ENCODE measurements at regions not wholly inside any gene's neighbourhood (a gene's known extent, or its start where the extent isn't known, plus 50 kb on each side); places are given as distances from the start of the nearest gene placed in this dataset.

DNA sequence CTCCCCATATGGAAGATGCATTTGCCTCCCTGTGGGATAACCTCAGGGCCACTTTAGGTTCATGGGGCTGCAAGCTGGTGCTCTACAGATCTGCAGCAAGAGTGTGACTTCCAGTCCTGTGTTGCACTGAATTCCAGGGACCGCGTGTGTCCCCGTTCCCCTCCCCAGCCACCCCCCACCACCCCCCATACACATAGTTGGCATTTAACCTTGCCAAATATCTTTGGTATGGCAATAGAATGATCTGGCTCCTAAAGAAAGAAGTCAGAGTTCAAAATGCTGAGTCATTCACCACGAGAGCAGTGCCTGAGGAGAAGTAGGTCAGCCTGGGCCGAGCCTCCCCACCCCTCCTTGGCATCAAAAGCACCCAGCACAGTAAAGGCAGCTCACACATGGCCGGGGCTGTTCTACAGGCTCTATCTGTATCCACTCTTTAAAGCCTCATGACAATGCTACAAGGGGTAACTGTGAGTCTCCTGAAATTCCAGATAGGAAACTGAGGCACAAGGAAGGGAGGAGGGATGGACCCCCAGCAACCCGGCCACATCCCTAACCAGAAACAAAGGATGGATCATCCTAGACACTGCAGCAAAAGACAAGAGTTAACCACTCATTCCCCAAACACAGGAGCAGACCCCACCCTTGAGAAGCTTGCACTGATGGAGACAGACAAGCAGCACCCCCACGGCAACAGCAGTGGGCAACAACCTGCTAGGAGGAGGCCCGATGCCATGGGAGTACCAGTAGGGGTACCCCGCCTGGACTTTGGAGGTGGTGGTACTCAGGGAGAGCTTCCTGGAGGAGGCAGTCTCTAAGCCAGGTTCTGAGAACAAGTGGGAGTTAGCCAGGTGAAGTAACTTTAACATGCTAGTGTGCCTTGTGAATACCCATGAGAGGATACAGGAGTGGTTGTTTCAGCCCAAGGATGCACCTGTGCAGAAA lies 70.3 kb upstream of the NANOS1 start:
- TF ChIP-seq POLR2AphosphoS5 (IDR thresholded peaks at IDR 0.05; ENCODE audit: low read depth, low read length) (no peak), TCF7L2 (IDR thresholded peaks at IDR 0.05; ENCODE audit: borderline replicate concordance, extremely low read depth, insufficient read depth, insufficient read length) (no peak), SIN3A (IDR thresholded peaks at IDR 0.05; ENCODE audit: low read depth) (no peak), ZFX (IDR thresholded peaks at IDR 0.05) (no peak), CEBPB (IDR thresholded peaks at IDR 0.05; ENCODE audit: low read depth) (no peak)
- TF ChIP-seq, protein P1, sequence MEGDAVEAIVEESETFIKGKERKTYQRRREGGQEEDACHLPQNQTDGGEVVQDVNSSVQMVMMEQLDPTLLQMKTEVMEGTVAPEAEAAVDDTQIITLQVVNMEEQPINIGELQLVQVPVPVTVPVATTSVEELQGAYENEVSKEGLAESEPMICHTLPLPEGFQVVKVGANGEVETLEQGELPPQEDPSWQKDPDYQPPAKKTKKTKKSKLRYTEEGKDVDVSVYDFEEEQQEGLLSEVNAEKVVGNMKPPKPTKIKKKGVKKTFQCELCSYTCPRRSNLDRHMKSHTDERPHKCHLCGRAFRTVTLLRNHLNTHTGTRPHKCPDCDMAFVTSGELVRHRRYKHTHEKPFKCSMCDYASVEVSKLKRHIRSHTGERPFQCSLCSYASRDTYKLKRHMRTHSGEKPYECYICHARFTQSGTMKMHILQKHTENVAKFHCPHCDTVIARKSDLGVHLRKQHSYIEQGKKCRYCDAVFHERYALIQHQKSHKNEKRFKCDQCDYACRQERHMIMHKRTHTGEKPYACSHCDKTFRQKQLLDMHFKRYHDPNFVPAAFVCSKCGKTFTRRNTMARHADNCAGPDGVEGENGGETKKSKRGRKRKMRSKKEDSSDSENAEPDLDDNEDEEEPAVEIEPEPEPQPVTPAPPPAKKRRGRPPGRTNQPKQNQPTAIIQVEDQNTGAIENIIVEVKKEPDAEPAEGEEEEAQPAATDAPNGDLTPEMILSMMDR (IDR thresholded peaks at IDR 0.05 in 2 of 3, conservative IDR thresholded peaks at IDR 0.05 in 1 of 3; ENCODE audit: borderline replicate concordance in 1 of 3, insufficient read depth in 1 of 3, low read depth in 2 of 3, low read length in 2 of 3): no peak
- TF ChIP-seq, protein P2, sequence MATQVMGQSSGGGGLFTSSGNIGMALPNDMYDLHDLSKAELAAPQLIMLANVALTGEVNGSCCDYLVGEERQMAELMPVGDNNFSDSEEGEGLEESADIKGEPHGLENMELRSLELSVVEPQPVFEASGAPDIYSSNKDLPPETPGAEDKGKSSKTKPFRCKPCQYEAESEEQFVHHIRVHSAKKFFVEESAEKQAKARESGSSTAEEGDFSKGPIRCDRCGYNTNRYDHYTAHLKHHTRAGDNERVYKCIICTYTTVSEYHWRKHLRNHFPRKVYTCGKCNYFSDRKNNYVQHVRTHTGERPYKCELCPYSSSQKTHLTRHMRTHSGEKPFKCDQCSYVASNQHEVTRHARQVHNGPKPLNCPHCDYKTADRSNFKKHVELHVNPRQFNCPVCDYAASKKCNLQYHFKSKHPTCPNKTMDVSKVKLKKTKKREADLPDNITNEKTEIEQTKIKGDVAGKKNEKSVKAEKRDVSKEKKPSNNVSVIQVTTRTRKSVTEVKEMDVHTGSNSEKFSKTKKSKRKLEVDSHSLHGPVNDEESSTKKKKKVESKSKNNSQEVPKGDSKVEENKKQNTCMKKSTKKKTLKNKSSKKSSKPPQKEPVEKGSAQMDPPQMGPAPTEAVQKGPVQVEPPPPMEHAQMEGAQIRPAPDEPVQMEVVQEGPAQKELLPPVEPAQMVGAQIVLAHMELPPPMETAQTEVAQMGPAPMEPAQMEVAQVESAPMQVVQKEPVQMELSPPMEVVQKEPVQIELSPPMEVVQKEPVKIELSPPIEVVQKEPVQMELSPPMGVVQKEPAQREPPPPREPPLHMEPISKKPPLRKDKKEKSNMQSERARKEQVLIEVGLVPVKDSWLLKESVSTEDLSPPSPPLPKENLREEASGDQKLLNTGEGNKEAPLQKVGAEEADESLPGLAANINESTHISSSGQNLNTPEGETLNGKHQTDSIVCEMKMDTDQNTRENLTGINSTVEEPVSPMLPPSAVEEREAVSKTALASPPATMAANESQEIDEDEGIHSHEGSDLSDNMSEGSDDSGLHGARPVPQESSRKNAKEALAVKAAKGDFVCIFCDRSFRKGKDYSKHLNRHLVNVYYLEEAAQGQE (IDR thresholded peaks at IDR 0.05; ENCODE audit: low read depth): no peak
- no peak overlapping the region for H3K9ac ChIP-seq (ENCODE audit: low read length)
- no peak for DNase-seq (ENCODE audit: low read depth, low spot score)
- ChIA-PET CTCF (no interaction called here), POLR2A (no interaction called here), RAD21 (ENCODE audit: low non-redundant PET in 1 of 2, low total read pairs in 2 of 2, uncharacterized antibody in 2 of 2, unreplicated experiment in 2 of 2) (no interaction called here)
- intact Hi-C loops (cut with micrococcal nuclease): no loop called here
- no peaks in the 10 kb centered on the region for H3K36me3 ChIP-seq (ENCODE audit: control insufficient read depth in 1 of 2, insufficient read depth in 2 of 2, low read length in 2 of 2)
- no peak overlapping the region for H3K4me3 ChIP-seq (replicated peaks in 1 of 2; ENCODE audit: low read depth in 1 of 2, low read length in 2 of 2)
- H3K9me3 ChIP-seq (ENCODE audit: control insufficient read depth in 1 of 2, insufficient read depth in 1 of 2, low read depth in 1 of 2, low read length in 2 of 2): no peaks in the 10 kb centered on the region
- H3K27ac ChIP-seq (ENCODE audit: low read depth, low read length): no peak overlapping the region
- H4K20me1 ChIP-seq (ENCODE audit: insufficient read depth): no peaks in the 10 kb centered on the region
- peak overlapping the region; percentile 47 for H3K4me2 ChIP-seq (ENCODE audit: low read length)
- ATAC-seq: peak; percentile 61
- H2AFZ ChIP-seq (ENCODE audit: low read depth, low read length, poor library complexity, severe bottlenecking): no peak overlapping the region
- no peaks in the 10 kb centered on the region for H3K27me3 ChIP-seq (ENCODE audit: insufficient read depth, low read length)
- no peaks in the 10 kb centered on the region for H3K79me2 ChIP-seq (ENCODE audit: insufficient read depth, low read length)
- H3K4me1 ChIP-seq (ENCODE audit: control insufficient read depth in 1 of 2, insufficient read depth in 2 of 2, low read length in 2 of 2): peaks cover 9 to 44% of the 10 kb centered on the region in 2 experiments
- no peaks in the 10 kb centered on the region for H3K9me2 ChIP-seq (ENCODE audit: insufficient read depth)
- no TSS peak for BruUV-seq (replicated peaks)

Data from HCT116 (cell line).